ENCODE measurements at regions not wholly inside any gene's neighbourhood (a gene's known extent, or its start where the extent isn't known, plus 50 kb on each side); places are given as distances from the start of the nearest gene placed in this dataset.

DNA sequence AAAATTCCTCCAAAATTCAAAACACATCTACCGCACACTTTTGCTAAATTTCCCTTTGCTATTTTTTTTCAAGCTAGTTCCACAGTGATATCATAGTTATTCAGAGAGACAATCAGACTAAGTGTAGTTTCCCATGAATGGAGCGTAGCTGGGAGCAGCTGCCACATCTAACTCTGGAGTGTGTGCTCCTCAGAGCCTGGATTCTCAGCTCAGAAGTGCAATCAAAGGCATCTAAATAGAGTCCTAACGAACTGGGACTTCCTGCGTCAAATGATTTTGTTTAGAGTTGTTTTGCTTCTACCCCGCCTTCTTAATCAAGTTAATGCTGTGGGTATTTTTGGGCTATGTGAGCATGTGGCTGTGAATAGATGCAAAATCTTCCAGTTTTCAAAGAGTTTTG lies 160.3 kb downstream of the TMEM18 start:
- intact Hi-C loops (cut with DNase I; ENCODE audit: low total_unique reads) (no loop called here), in situ Hi-C loops (cut with MboI; ENCODE audit: low sequenced_read_pairs in 4 of 4) (no loop called here)
- no peak overlapping the region for H3K4me3 ChIP-seq
- no peak overlapping the region for H3K27ac ChIP-seq
- TF ChIP-seq POLR2A (IDR thresholded peaks at IDR 0.05), result no peak
- TF ChIP-seq, protein P1, sequence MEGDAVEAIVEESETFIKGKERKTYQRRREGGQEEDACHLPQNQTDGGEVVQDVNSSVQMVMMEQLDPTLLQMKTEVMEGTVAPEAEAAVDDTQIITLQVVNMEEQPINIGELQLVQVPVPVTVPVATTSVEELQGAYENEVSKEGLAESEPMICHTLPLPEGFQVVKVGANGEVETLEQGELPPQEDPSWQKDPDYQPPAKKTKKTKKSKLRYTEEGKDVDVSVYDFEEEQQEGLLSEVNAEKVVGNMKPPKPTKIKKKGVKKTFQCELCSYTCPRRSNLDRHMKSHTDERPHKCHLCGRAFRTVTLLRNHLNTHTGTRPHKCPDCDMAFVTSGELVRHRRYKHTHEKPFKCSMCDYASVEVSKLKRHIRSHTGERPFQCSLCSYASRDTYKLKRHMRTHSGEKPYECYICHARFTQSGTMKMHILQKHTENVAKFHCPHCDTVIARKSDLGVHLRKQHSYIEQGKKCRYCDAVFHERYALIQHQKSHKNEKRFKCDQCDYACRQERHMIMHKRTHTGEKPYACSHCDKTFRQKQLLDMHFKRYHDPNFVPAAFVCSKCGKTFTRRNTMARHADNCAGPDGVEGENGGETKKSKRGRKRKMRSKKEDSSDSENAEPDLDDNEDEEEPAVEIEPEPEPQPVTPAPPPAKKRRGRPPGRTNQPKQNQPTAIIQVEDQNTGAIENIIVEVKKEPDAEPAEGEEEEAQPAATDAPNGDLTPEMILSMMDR (IDR thresholded peaks at IDR 0.05 in 4 of 5, conservative IDR thresholded peaks at IDR 0.05 in 1 of 5), result no peak
- ATAC-seq (no peak), DNase-seq (no peak)
- no peaks in the 10 kb centered on the region for H3K9me3 ChIP-seq
- H3K36me3 ChIP-seq, result no peaks in the 10 kb centered on the region
- no peaks in the 10 kb centered on the region for H3K27me3 ChIP-seq
- no peaks in the 10 kb centered on the region for H3K4me1 ChIP-seq

DNA sequence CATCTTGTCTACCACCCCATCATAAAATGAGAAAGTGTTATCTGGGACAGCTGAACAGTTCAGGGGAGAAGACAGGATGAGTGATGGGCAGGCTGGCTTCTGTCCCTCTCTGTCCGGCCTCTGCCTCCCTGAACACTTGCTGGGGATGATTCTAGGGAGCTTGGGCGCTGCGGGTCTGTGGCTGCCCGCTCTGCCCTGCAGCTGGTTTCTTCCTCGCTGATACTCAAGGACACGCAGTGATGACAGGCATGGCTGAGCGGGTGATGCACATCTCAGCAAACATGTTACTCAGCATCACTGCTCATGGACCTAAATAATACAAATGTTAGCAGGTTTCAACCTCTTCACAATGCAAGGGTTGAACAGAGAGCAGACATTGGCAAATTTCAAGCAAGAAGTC lies 161.1 kb downstream of the TMEM18 start:
- no peaks in the 10 kb centered on the region for H3K36me3 ChIP-seq
- H3K27me3 ChIP-seq, result no peaks in the 10 kb centered on the region
- no peaks in the 10 kb centered on the region for H3K4me1 ChIP-seq
- H3K4me3 ChIP-seq, result no peak overlapping the region
- H3K27ac ChIP-seq, result no peak overlapping the region
- DNase-seq (no peak), ATAC-seq (no peak)
- intact Hi-C loops (cut with DNase I; ENCODE audit: low total_unique reads), result no loop called here
- H3K9me3 ChIP-seq, result no peaks in the 10 kb centered on the region
- in situ Hi-C loops (cut with MboI; ENCODE audit: low sequenced_read_pairs in 4 of 4), result no loop called here
- no peak for TF ChIP-seq POLR2A (IDR thresholded peaks at IDR 0.05)
- TF ChIP-seq, protein P1 (IDR thresholded peaks at IDR 0.05 in 4 of 5, conservative IDR thresholded peaks at IDR 0.05 in 1 of 5), result no peak

DNA sequence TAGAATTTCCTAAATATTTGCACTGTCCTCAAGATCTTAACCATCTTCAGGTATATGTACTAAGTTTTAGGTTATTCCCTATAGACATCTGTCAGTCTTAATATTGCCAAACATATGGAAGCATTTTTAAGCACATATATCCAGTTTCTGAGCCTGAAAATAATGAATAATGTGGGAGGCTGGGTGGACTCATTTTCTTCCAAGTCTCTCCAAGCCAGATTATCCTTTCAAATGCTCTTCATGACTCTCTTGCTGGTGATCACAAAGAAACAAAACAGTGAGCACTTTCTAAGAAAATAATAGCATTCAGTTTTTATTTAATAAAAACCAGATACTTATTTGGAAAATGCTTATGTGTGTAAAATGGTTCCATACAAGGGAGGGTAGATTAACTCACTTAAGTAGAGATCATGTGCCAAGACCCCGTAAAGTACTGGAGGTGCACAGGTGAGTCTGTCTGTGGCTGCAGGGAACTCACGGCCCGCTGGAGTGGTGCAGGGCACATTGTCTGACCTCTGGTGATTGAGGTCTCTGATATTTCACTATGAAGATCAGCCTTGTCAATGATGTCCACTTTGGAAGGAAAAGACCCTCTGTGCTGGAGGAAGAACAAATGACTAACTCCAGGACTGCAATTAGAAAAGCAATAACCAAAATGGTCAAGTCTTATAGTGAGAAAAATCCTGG lies 161.6 kb downstream of the TMEM18 start:
- Histone ChIP-seq H3K4me3 (no peak overlapping the region), H3K36me3 (no peaks in the 10 kb centered on the region), H3K27ac (no peak overlapping the region), H3K4me1 (no peaks in the 10 kb centered on the region), H3K27me3 (no peaks in the 10 kb centered on the region), H3K9me3 (no peaks in the 10 kb centered on the region)
- DNase-seq, result no peak
- in situ Hi-C loops (cut with MboI; ENCODE audit: low sequenced_read_pairs in 4 of 4) (no loop called here), intact Hi-C loops (cut with DNase I; ENCODE audit: low total_unique reads) (no loop called here)
- ATAC-seq, result no peak
- TF ChIP-seq, protein P1 (IDR thresholded peaks at IDR 0.05 in 4 of 5, conservative IDR thresholded peaks at IDR 0.05 in 1 of 5), result no peak
- no peak for TF ChIP-seq POLR2A (IDR thresholded peaks at IDR 0.05)

DNA sequence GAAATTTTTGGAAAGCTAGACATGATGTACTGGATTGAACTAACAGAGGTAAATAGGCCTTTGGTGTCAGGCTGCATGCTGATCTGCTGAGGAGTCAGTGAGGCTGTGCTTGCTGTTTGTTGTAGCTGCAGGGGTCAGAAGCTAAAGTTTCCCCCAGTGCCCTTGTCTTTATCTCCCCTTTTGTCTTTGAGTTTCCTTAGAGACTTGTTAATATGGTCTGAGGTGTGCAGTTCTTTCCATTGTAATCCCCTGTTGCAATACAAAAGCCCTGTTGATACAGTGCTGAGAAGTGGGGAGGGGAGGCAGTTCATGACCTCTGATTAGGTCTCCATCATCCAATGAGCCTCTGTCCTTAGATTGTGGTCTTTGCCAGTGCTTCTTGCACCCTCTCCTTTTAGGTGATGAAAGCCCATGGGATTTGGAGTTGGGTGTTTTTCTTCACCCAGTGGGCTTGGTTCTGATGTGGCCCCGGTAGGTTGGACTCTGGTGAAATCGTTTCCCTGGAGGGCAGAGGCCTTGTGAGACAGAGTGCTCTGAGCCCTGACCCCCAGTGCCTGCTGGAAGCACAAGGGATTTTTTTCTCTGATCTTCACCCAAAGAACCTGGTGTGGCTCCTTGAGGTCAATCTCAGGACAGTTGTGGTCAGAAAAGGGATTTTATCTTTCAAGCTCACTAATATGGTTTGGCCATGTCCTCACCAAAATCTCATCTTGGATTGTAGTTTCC lies 163.1 kb downstream of the TMEM18 start:
- H3K27me3 ChIP-seq, result no peaks in the 10 kb centered on the region
- no peak overlapping the region for H3K4me3 ChIP-seq
- H3K9me3 ChIP-seq, result no peaks in the 10 kb centered on the region
- no peaks in the 10 kb centered on the region for H3K36me3 ChIP-seq
- no peak overlapping the region for H3K27ac ChIP-seq
- in situ Hi-C loops (cut with MboI; ENCODE audit: low sequenced_read_pairs in 4 of 4) (no loop called here), intact Hi-C loops (cut with DNase I; ENCODE audit: low total_unique reads) (no loop called here)
- DNase-seq (no peak), ATAC-seq (no peak)
- TF ChIP-seq POLR2A (IDR thresholded peaks at IDR 0.05), result no peak
- TF ChIP-seq, protein P1 (IDR thresholded peaks at IDR 0.05 in 4 of 5, conservative IDR thresholded peaks at IDR 0.05 in 1 of 5), result no peak
- no peaks in the 10 kb centered on the region for H3K4me1 ChIP-seq

Data from gastrocnemius medialis (tissue), 4 donors.